H1 (cell line): ENCODE measurements at regions not wholly inside any gene's neighbourhood (a gene's known extent, or its start where the extent isn't known, plus 50 kb on each side); places are given as distances from the start of the nearest gene placed in this dataset.

ENCODE experiments used
- EP300 ChIP-seq, 2 experiments: IDR thresholded peaks; 1 replicate in 1 of 2; 2 replicates in 1 of 2; pipeline ENCODE4 v1.6.1; 2011 to 2012; ENCODE audit warnings: low read depth in 2 of 2, low read length in 2 of 2, mild to moderate bottlenecking in 2 of 2, borderline replicate concordance in 1 of 2, inconsistent platforms in 1 of 2, moderate library complexity in 1 of 2
- MAFK ChIP-seq: IDR thresholded peaks from 2 replicates; pipeline ENCODE4 v1.6.1; 2012; ENCODE audit warnings: low read depth, mild to moderate bottlenecking, improper control_type of control experiment, low read length
- SIN3A ChIP-seq, 2 experiments: IDR thresholded peaks in 1 of 2; conservative IDR thresholded peaks in 1 of 2; 2 replicates each; pipeline ENCODE4 v1.6.1; 2011 to 2012; ENCODE audit warnings: low read length in 2 of 2, improper control_type of control experiment in 1 of 2, low read depth in 1 of 2, mild to moderate bottlenecking in 1 of 2
- TF ChIP-seq, protein P1 (sequence below): IDR thresholded peaks from 2 replicates; pipeline ENCODE4 v1.6.1; 2012; ENCODE audit warnings: low read length, inconsistent platforms

DNA sequence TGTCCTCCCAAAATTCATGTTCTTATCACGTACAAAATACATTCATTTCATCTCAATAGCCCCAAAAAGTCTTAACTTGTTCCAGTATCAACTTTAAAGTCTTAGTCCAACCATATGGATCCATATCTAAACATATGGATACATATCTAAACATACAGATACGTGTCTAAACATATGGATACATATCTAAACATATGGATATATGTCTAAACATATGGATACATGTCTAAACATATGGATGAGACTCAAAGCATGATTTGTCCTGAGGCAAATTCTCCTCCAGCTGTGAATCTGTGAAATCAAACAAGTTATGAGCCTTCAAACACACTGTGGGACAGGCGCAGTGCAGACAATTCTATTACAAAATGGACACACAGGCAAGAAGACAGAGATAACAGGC is 709.0 kb downstream of the TBC1D22A start (continued):
- TF ChIP-seq SIN3A (conservative IDR thresholded peaks at IDR 0.05 in 1 of 2, IDR thresholded peaks at IDR 0.05 in 1 of 2; ENCODE audit: low read depth in 1 of 2, low read length in 2 of 2): no peak
- no peak for TF ChIP-seq EP300 (IDR thresholded peaks at IDR 0.05; ENCODE audit: borderline replicate concordance in 1 of 2, low read depth in 2 of 2, low read length in 2 of 2)
- TF ChIP-seq, protein P1, sequence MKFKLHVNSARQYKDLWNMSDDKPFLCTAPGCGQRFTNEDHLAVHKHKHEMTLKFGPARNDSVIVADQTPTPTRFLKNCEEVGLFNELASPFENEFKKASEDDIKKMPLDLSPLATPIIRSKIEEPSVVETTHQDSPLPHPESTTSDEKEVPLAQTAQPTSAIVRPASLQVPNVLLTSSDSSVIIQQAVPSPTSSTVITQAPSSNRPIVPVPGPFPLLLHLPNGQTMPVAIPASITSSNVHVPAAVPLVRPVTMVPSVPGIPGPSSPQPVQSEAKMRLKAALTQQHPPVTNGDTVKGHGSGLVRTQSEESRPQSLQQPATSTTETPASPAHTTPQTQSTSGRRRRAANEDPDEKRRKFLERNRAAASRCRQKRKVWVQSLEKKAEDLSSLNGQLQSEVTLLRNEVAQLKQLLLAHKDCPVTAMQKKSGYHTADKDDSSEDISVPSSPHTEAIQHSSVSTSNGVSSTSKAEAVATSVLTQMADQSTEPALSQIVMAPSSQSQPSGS: no peak
- TF ChIP-seq MAFK: no peak
